OCI-LY7 (cell line): ENCODE measurements at regions not wholly inside any gene's neighbourhood (a gene's known extent, or its start where the extent isn't known, plus 50 kb on each side); places are given as distances from the start of the nearest gene placed in this dataset.

Experiments
- BruUV-seq: library from RNA; stranded (reverse); fragments of 400-500 nt; replicated peaks from 2 replicates; lab custom pipeline; 2021; lab: Mats Ljungman, UMichigan
- CTCF ChIA-PET: fragments of 300-600 bp; sonication (Branson Sonifier 250); formaldehyde crosslinking; loops from one replicate; lab custom pipeline; 2022; ENCODE audit warnings: antibody characterized with exemption; ENCODE audit not compliant: unreplicated experiment; lab: Charles Lee
- POLR2A ChIA-PET: fragments of 300-600 bp; sonication (Branson Sonifier 250); formaldehyde crosslinking; loops from one replicate; lab custom pipeline; 2022; ENCODE audit warnings: antibody characterized with exemption; lab: Charles Lee
- DNase-seq: peaks from one replicate; pipeline ENCODE4 v3.0.0-alpha.2; 2015; ENCODE audit warnings: low spot score
- H2AFZ ChIP-seq: fragments of 200-600 bp; sonication (generic), shearing (Covaris generic); 2 replicates; pipeline ENCODE4 v1.6.1; 2014; ENCODE audit warnings: mild to moderate bottlenecking, antibody characterized with exemption, low read length, moderate library complexity
- H3K27ac ChIP-seq: fragments of 200-600 bp; sonication (generic); 2 replicates; pipeline ENCODE4 v1.5.1; 2014; ENCODE audit warnings: mixed run types, low read depth, mild to moderate bottlenecking, moderate library complexity, low read length, inconsistent platforms; ENCODE audit not compliant: poor library complexity, severe bottlenecking
- H3K36me3 ChIP-seq: fragments of 200-600 bp; sonication (generic); 2 replicates; pipeline ENCODE4 v1.6.1; 2014; ENCODE audit warnings: mild to moderate bottlenecking, antibody characterized with exemption, low read length, moderate library complexity, mixed read lengths; ENCODE audit not compliant: insufficient read depth
- H3K4me1 ChIP-seq: fragments of 200-600 bp; sonication (generic); 2 replicates; pipeline ENCODE4 v1.5.1; 2014; ENCODE audit warnings: mild to moderate bottlenecking, low read length; ENCODE audit not compliant: insufficient read depth, poor library complexity, severe bottlenecking
- H3K4me2 ChIP-seq: fragments of 200-600 bp; sonication (generic); 2 replicates; pipeline ENCODE4 v1.6.1; 2014; ENCODE audit warnings: mild to moderate bottlenecking, low read length
- H3K4me3 ChIP-seq: fragments of 200-600 bp; sonication (generic); 2 replicates; pipeline ENCODE4 v1.5.1; 2014; ENCODE audit warnings: mild to moderate bottlenecking, low read depth, low read length; ENCODE audit not compliant: poor library complexity, severe bottlenecking
- H3K79me2 ChIP-seq: fragments of 200-600 bp; sonication (generic); 2 replicates; pipeline ENCODE4 v1.6.1; 2016; ENCODE audit warnings: low read depth, mild to moderate bottlenecking, low read length, moderate library complexity, mixed read lengths; ENCODE audit not compliant: insufficient read depth
- H3K9me2 ChIP-seq: fragments of 200-600 bp; sonication (generic); 2 replicates; pipeline ENCODE4 v1.6.1; 2016; ENCODE audit warnings: mild to moderate bottlenecking, low read length, mixed read lengths; ENCODE audit not compliant: insufficient read depth
- H3K9me3 ChIP-seq: fragments of 200-600 bp; sonication (generic); 2 replicates; pipeline ENCODE4 v1.6.1; 2014; ENCODE audit warnings: mild to moderate bottlenecking, mixed run types, low read length, mixed read lengths
- H4K20me1 ChIP-seq: fragments of 200-600 bp; sonication (generic); 2 replicates; pipeline ENCODE4 v1.6.1; 2014; ENCODE audit warnings: mild to moderate bottlenecking, antibody characterized with exemption, low read length, moderate library complexity, mixed read lengths; ENCODE audit not compliant: insufficient read depth
- EZH2phosphoT487 ChIP-seq: fragments of 200-600 bp; sonication (generic); IDR thresholded peaks from 2 replicates; pipeline ENCODE4 v1.6.1; 2018; ENCODE audit warnings: low read depth, borderline replicate concordance, mild to moderate bottlenecking, mixed run types, antibody characterized with exemption, low read length, moderate library complexity, mixed read lengths
- intact Hi-C: fragments of 100-400 bp; cut with micrococcal nuclease; formaldehyde crosslinking; loops from one replicate; pipeline ENCODE4 v1.10.0; 2022; ENCODE audit not compliant: unreplicated experiment
- TF ChIP-seq, protein P1 (sequence below): fragments of 200-600 bp; sonication (generic); conservative IDR thresholded peaks from 2 replicates; pipeline ENCODE4 v1.5.1; 2014; ENCODE audit warnings: mild to moderate bottlenecking, antibody characterized with exemption, low read length, moderate library complexity, mixed read lengths

DNA sequence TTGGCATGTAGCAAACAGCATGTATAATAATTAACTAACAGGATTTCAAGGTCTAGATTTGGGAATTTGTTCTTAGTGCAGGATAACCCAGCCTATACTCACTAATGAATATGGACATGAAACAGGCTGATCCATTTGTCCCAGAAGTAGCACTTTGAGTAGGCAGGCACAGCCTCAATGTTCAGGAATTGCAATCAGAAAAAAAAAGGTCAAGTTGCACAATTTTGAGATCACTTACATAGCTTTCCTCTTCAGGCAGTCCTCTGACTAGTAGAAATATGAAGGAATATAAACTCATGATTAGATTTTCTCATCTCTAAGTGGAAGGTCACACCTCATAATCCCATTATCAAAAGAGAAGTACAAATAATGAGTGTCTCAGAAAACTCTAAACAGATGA, 921.4 kb upstream of the CELF2 start:
- Histone ChIP-seq H3K4me1 (no peaks in the 10 kb centered on the region), H3K4me2 (no peak overlapping the region), H4K20me1 (no peaks in the 10 kb centered on the region), H3K79me2 (no peaks in the 10 kb centered on the region), H3K9me2 (no peaks in the 10 kb centered on the region), H3K27ac (no peak overlapping the region), H2AFZ (no peak overlapping the region), H3K4me3 (no peak overlapping the region), H3K9me3 (no peaks in the 10 kb centered on the region), H3K36me3 (peaks cover 25% of the 10 kb centered on the region)
- TF ChIP-seq EZH2phosphoT487, result no peak
- TF ChIP-seq, protein P1, sequence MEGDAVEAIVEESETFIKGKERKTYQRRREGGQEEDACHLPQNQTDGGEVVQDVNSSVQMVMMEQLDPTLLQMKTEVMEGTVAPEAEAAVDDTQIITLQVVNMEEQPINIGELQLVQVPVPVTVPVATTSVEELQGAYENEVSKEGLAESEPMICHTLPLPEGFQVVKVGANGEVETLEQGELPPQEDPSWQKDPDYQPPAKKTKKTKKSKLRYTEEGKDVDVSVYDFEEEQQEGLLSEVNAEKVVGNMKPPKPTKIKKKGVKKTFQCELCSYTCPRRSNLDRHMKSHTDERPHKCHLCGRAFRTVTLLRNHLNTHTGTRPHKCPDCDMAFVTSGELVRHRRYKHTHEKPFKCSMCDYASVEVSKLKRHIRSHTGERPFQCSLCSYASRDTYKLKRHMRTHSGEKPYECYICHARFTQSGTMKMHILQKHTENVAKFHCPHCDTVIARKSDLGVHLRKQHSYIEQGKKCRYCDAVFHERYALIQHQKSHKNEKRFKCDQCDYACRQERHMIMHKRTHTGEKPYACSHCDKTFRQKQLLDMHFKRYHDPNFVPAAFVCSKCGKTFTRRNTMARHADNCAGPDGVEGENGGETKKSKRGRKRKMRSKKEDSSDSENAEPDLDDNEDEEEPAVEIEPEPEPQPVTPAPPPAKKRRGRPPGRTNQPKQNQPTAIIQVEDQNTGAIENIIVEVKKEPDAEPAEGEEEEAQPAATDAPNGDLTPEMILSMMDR, result no peak
- no TSS peak for BruUV-seq
- POLR2A ChIA-PET, result interaction anchor here (0.6 to 1.3 kb wide), 2 partner anchors 21 to 500 kb away, joined by 3 to 12 read pairs; no protein-coding TSS in a partner anchor
- no peak for DNase-seq
- CTCF ChIA-PET, result no interaction called here
- intact Hi-C loops, result no loop called here

DNA sequence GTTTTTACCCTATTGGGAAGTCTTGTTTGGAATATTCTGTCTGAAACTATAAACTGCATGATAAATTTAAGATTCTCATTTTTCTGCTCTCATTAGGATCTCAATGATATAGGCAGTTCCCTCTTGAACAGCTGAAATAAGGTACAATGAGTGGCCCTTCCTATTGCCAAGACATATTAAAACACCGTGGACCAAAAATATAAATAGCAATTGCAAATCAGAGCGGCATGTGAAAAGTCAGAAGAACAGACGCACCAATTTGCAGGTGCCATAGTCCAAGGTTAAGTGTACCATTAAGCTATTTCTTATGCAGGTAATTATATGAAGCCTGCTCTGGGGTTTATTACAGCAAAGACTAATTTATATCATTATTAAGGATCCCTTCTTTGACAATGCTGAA, 920.8 kb upstream of the CELF2 start:
- Histone ChIP-seq H3K4me1 (no peaks in the 10 kb centered on the region), H3K79me2 (no peaks in the 10 kb centered on the region), H3K4me3 (no peak overlapping the region), H3K4me2 (no peak overlapping the region), H3K27ac (no peak overlapping the region), H4K20me1 (no peaks in the 10 kb centered on the region), H3K36me3 (peaks cover 21% of the 10 kb centered on the region), H3K9me3 (no peaks in the 10 kb centered on the region), H3K9me2 (no peaks in the 10 kb centered on the region), H2AFZ (no peak overlapping the region)
- intact Hi-C loops, result no loop called here
- ChIA-PET CTCF (no interaction called here), POLR2A (interaction anchor here (0.6 to 1.3 kb wide), 3 partner anchors 12 to 501 kb away, joined by 3 to 12 read pairs (median 3); no protein-coding TSS in a partner anchor)
- no TSS peak for BruUV-seq
- TF ChIP-seq, protein P1, result no peak
- no peak for TF ChIP-seq EZH2phosphoT487
- DNase-seq, result no peak

DNA sequence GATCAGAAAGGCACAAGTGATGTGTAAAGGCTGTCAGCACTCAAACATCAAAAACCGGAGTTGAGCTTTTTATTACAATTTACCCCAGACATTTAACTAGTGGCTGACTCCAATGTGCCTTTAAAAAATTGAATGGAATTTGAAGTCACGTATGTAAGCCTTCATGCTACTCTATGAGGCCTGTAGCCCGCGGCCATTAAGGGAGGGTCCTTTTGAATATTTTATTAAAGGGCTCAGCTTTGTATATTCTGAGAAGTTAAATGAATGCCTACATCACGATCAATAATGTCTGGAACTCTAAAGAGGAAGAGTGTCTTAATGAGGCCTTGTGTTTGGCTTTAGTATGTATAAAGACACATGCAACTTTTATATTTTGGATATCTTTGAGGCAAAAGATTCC, 916.6 kb upstream of the CELF2 start:
- ChIA-PET CTCF (no interaction called here), POLR2A (interaction anchor here (0.6 to 2.4 kb wide), 4 partner anchors 10 to 65 kb away, joined by 3 to 7 read pairs (median 4); no protein-coding TSS in a partner anchor)
- intact Hi-C loops, result no loop called here
- TF ChIP-seq, protein P1, result no peak
- no peak for TF ChIP-seq EZH2phosphoT487
- Histone ChIP-seq H3K4me3 (no peak overlapping the region), H3K79me2 (peaks cover 3% of the 10 kb centered on the region; the same call in 1 of the 2 replicates), H3K36me3 (peaks cover 6% of the 10 kb centered on the region; the same call in 1 of the 2 replicates), H4K20me1 (no peaks in the 10 kb centered on the region), H3K4me2 (no peak overlapping the region), H3K27ac (no peak overlapping the region), H3K4me1 (no peaks in the 10 kb centered on the region), H2AFZ (no peak overlapping the region), H3K9me2 (no peaks in the 10 kb centered on the region), H3K9me3 (no peaks in the 10 kb centered on the region)
- DNase-seq, result no peak
- no TSS peak for BruUV-seq
